Astrocyte (in vitro differentiated cells and primary cell): ENCODE measurements at regions not wholly inside any gene's neighbourhood (a gene's known extent, or its start where the extent isn't known, plus 50 kb on each side); places are given as distances from the start of the nearest gene placed in this dataset.

Source experiments
- EZH2 ChIP-seq: IDR thresholded peaks from 2 replicates; pipeline ENCODE4 v1.6.1; 2012; ENCODE audit warnings: mild to moderate bottlenecking, low read length, inconsistent platforms; ENCODE audit not compliant: insufficient read depth
- TF ChIP-seq, protein P1 (sequence below): IDR thresholded peaks from 2 replicates; pipeline ENCODE4 v1.5.1; 2011; ENCODE audit warnings: low read depth, mild to moderate bottlenecking, inconsistent platforms, low read length, moderate library complexity; ENCODE audit not compliant: insufficient read depth

DNA sequence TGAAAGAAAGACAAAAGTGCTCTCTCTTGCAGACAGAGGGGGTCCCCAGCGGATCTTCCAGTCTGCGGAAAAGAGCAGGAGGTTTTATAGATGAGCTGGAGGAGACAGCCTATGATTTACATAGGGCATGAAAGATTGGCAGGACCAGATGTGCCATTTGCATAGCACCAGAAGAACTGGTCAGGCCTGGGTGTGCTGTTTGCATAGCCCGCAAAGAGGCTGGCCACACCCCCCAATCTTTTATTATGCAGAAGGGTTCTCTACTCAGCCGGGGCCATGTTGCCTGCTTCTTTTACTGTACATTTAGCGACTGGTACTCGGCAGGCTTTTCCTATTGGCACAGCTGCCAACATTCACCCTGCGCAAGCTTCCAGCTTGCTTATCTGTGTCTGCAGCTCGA lies 317.6 kb downstream of the GALR1 start:
- TF ChIP-seq, protein P1, sequence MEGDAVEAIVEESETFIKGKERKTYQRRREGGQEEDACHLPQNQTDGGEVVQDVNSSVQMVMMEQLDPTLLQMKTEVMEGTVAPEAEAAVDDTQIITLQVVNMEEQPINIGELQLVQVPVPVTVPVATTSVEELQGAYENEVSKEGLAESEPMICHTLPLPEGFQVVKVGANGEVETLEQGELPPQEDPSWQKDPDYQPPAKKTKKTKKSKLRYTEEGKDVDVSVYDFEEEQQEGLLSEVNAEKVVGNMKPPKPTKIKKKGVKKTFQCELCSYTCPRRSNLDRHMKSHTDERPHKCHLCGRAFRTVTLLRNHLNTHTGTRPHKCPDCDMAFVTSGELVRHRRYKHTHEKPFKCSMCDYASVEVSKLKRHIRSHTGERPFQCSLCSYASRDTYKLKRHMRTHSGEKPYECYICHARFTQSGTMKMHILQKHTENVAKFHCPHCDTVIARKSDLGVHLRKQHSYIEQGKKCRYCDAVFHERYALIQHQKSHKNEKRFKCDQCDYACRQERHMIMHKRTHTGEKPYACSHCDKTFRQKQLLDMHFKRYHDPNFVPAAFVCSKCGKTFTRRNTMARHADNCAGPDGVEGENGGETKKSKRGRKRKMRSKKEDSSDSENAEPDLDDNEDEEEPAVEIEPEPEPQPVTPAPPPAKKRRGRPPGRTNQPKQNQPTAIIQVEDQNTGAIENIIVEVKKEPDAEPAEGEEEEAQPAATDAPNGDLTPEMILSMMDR, result no peak
- no peak for TF ChIP-seq EZH2
